ENCODE measurements at regions not wholly inside any gene's neighbourhood (a gene's known extent, or its start where the extent isn't known, plus 50 kb on each side); places are given as distances from the start of the nearest gene placed in this dataset.

GRCh38 chr2:35000453-35000852, 1355.1 kb upstream of the CRIM1 start:
- CTCF ChIA-PET: no interaction called here
- H3K4me3 Mint-ChIP-seq (ENCODE audit: low read depth, unreplicated experiment): no peak overlapping the region
- no peak for TF ChIP-seq CTCF (IDR thresholded peaks at IDR 0.05; ENCODE audit: unreplicated experiment)
- no TSS peak for BruUV-seq (replicated peaks)
- no peaks in the 10 kb centered on the region for H3K36me3 Mint-ChIP-seq (ENCODE audit: insufficient read depth, unreplicated experiment)
- peaks cover 11% of the 10 kb centered on the region for H3K9me3 Mint-ChIP-seq (ENCODE audit: low read depth, unreplicated experiment)
- intact Hi-C loops (cut with micrococcal nuclease; ENCODE audit: unreplicated experiment): no loop called here
- no peaks in the 10 kb centered on the region for H3K4me1 Mint-ChIP-seq (ENCODE audit: low read depth, unreplicated experiment)
- H3K27ac Mint-ChIP-seq (ENCODE audit: unreplicated experiment): no peak overlapping the region
- no peak for DNase-seq
- H3K27me3 Mint-ChIP-seq (ENCODE audit: unreplicated experiment): no peaks in the 10 kb centered on the region

GRCh38 chr2:34998741-34999140, 1356.8 kb upstream of the CRIM1 start:
- no peak for TF ChIP-seq CTCF (IDR thresholded peaks at IDR 0.05; ENCODE audit: unreplicated experiment)
- intact Hi-C loops (cut with micrococcal nuclease; ENCODE audit: unreplicated experiment): no loop called here
- DNase-seq: no peak
- Mint-ChIP-seq H3K9me3 (ENCODE audit: low read depth, unreplicated experiment) (peaks cover 10% of the 10 kb centered on the region), H3K4me1 (ENCODE audit: low read depth, unreplicated experiment) (no peaks in the 10 kb centered on the region), H3K27me3 (ENCODE audit: unreplicated experiment) (no peaks in the 10 kb centered on the region), H3K27ac (ENCODE audit: unreplicated experiment) (no peak overlapping the region), H3K36me3 (ENCODE audit: insufficient read depth, unreplicated experiment) (no peaks in the 10 kb centered on the region), H3K4me3 (ENCODE audit: low read depth, unreplicated experiment) (no peak overlapping the region)
- no TSS peak for BruUV-seq (replicated peaks)
- CTCF ChIA-PET: no interaction called here

DNA sequence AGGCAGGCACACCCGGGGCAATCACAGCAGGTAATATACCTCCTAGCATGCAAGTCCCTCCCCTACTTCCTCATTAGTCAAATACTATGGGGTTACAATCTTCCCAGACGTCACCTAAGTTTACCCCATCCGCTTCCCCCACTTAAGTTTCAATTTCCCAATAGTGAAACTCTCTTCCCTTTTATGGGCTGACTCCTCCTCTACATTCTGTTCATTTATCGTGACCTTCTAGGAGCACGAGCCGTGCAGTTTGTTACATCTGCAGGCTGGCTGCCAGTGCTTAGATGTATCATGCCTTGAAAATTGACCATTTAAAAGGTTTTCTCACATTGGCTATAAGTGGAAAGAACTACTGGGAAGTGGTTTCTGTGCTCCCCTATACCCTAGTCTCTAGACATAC, 1357.8 kb upstream of the CRIM1 start:
- intact Hi-C loops (cut with micrococcal nuclease; ENCODE audit: unreplicated experiment): no loop called here
- no peaks in the 10 kb centered on the region for H3K4me1 Mint-ChIP-seq (ENCODE audit: low read depth, unreplicated experiment)
- no peaks in the 10 kb centered on the region for H3K27me3 Mint-ChIP-seq (ENCODE audit: unreplicated experiment)
- DNase-seq: no peak
- H3K9me3 Mint-ChIP-seq (ENCODE audit: low read depth, unreplicated experiment): peaks cover 6% of the 10 kb centered on the region
- H3K4me3 Mint-ChIP-seq (ENCODE audit: low read depth, unreplicated experiment): no peak overlapping the region
- no TSS peak for BruUV-seq (replicated peaks)
- H3K36me3 Mint-ChIP-seq (ENCODE audit: insufficient read depth, unreplicated experiment): no peaks in the 10 kb centered on the region
- CTCF ChIA-PET: no interaction called here
- H3K27ac Mint-ChIP-seq (ENCODE audit: unreplicated experiment): no peak overlapping the region
- TF ChIP-seq CTCF (IDR thresholded peaks at IDR 0.05; ENCODE audit: unreplicated experiment): no peak

- no peak for DNase-seq
- Mint-ChIP-seq H3K4me3 (ENCODE audit: low read depth, unreplicated experiment) (no peak overlapping the region), H3K27me3 (ENCODE audit: unreplicated experiment) (no peaks in the 10 kb centered on the region), H3K4me1 (ENCODE audit: low read depth, unreplicated experiment) (no peaks in the 10 kb centered on the region), H3K36me3 (ENCODE audit: insufficient read depth, unreplicated experiment) (no peaks in the 10 kb centered on the region), H3K9me3 (ENCODE audit: low read depth, unreplicated experiment) (peaks cover 8% of the 10 kb centered on the region), H3K27ac (ENCODE audit: unreplicated experiment) (no peak overlapping the region)
- CTCF ChIA-PET: no interaction called here
- intact Hi-C loops (cut with micrococcal nuclease; ENCODE audit: unreplicated experiment): no loop called here
- no peak for TF ChIP-seq CTCF (IDR thresholded peaks at IDR 0.05; ENCODE audit: unreplicated experiment)
- BruUV-seq (replicated peaks): no TSS peak
These were observed 1360.4 kb upstream of the CRIM1 start for GRCh38 chr2:34995196-34995595.
